ENCODE measurements at regions not wholly inside any gene's neighbourhood (a gene's known extent, or its start where the extent isn't known, plus 50 kb on each side); places are given as distances from the start of the nearest gene placed in this dataset.

DNA sequence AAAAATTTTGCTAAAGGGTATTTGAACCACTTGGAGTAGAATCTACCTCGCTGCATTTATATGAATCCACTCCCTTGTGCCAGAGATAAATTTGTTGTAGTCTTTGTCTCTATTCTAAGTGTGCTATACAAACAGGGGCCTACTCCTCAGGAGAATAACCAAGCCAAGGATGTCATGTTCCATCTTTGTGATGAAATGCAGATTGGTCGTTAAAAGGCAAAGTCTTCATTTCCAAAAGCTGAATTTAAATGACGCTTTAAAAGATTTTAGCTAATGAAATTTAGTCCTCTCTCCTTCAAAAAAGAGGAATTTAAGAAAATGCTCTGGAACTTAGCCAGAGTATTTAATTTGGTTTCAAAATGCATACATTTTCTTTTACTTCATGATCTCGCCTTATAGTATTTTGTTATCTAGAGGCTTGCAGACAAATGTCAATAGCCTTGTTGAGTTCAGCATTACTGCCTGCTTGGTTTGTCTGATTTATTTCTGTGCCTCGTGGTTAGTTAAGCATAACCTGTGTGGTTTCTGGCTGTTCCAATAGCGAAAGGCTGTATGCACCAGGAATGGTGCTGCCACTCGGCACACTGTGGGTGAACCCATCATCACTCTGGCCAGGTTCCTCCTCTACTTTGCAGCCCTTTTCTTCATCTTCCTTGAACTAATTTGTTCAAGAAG is 417.6 kb downstream of the ZNF521 start:
- ATAC-seq, result peak; percentile 80
- TF ChIP-seq ZC3H10 (CRISPR knock-in tag; IDR thresholded peaks at IDR 0.05) (0 out of 2 replicates have a peak, but pooled peaks have one; percentile 25), ISL1 (CRISPR knock-in tag; IDR thresholded peaks at IDR 0.05) (peak; percentile 81), TOX (CRISPR knock-in tag; IDR thresholded peaks at IDR 0.05; ENCODE audit: borderline replicate concordance) (0 out of 2 replicates have a peak, but pooled peaks have one; percentile 67)
- TF ChIP-seq, protein P1, sequence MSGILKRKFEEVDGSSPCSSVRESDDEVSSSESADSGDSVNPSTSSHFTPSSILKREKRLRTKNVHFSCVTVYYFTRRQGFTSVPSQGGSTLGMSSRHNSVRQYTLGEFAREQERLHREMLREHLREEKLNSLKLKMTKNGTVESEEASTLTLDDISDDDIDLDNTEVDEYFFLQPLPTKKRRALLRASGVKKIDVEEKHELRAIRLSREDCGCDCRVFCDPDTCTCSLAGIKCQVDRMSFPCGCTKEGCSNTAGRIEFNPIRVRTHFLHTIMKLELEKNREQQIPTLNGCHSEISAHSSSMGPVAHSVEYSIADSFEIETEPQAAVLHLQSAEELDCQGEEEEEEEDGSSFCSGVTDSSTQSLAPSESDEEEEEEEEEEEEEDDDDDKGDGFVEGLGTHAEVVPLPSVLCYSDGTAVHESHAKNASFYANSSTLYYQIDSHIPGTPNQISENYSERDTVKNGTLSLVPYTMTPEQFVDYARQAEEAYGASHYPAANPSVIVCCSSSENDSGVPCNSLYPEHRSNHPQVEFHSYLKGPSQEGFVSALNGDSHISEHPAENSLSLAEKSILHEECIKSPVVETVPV (CRISPR knock-in tag; IDR thresholded peaks at IDR 0.05), result no peak

- peak; percentile 70 for ATAC-seq
- TF ChIP-seq BACH2 (CRISPR knock-in tag; IDR thresholded peaks at IDR 0.05; ENCODE audit: borderline replicate concordance), result no peak
- no peak for TF ChIP-seq SNAI2 (CRISPR knock-in tag; IDR thresholded peaks at IDR 0.05)
- TF ChIP-seq TCF4 (CRISPR knock-in tag; IDR thresholded peaks at IDR 0.05; ENCODE audit: borderline replicate concordance), result no peak
- no peak for TF ChIP-seq TOX (CRISPR knock-in tag; IDR thresholded peaks at IDR 0.05; ENCODE audit: borderline replicate concordance)
- TF ChIP-seq ARNTL (CRISPR knock-in tag; IDR thresholded peaks at IDR 0.05; ENCODE audit: borderline replicate concordance, low read depth), result no peak
- TF ChIP-seq CREB5 (CRISPR knock-in tag; IDR thresholded peaks at IDR 0.05; ENCODE audit: low read depth), result no peak
- no peak for TF ChIP-seq ISL1 (CRISPR knock-in tag; IDR thresholded peaks at IDR 0.05)
- TF ChIP-seq ZFP3 (CRISPR knock-in tag; IDR thresholded peaks at IDR 0.05), result no peak
- TF ChIP-seq, protein P2, sequence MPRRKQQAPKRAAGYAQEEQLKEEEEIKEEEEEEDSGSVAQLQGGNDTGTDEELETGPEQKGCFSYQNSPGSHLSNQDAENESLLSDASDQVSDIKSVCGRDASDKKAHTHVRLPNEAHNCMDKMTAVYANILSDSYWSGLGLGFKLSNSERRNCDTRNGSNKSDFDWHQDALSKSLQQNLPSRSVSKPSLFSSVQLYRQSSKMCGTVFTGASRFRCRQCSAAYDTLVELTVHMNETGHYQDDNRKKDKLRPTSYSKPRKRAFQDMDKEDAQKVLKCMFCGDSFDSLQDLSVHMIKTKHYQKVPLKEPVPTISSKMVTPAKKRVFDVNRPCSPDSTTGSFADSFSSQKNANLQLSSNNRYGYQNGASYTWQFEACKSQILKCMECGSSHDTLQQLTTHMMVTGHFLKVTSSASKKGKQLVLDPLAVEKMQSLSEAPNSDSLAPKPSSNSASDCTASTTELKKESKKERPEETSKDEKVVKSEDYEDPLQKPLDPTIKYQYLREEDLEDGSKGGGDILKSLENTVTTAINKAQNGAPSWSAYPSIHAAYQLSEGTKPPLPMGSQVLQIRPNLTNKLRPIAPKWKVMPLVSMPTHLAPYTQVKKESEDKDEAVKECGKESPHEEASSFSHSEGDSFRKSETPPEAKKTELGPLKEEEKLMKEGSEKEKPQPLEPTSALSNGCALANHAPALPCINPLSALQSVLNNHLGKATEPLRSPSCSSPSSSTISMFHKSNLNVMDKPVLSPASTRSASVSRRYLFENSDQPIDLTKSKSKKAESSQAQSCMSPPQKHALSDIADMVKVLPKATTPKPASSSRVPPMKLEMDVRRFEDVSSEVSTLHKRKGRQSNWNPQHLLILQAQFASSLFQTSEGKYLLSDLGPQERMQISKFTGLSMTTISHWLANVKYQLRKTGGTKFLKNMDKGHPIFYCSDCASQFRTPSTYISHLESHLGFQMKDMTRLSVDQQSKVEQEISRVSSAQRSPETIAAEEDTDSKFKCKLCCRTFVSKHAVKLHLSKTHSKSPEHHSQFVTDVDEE (CRISPR knock-in tag; IDR thresholded peaks at IDR 0.05), result no peak
- TF ChIP-seq ZNF565 (CRISPR knock-in tag; conservative IDR thresholded peaks at IDR 0.05; ENCODE audit: low read depth), result no peak
- TF ChIP-seq GLIS3 (CRISPR knock-in tag; IDR thresholded peaks at IDR 0.05), result no peak
- no peak for TF ChIP-seq ZNF70 (CRISPR knock-in tag; IDR thresholded peaks at IDR 0.05)
- TF ChIP-seq OSR1 (CRISPR knock-in tag; IDR thresholded peaks at IDR 0.05), result no peak
Measured at GRCh38 chr18:24935008-24935407, 417.0 kb downstream of the ZNF521 start.

- no peak for TF ChIP-seq ZNF8 (CRISPR knock-in tag; IDR thresholded peaks at IDR 0.05)
- TF ChIP-seq, protein P3, sequence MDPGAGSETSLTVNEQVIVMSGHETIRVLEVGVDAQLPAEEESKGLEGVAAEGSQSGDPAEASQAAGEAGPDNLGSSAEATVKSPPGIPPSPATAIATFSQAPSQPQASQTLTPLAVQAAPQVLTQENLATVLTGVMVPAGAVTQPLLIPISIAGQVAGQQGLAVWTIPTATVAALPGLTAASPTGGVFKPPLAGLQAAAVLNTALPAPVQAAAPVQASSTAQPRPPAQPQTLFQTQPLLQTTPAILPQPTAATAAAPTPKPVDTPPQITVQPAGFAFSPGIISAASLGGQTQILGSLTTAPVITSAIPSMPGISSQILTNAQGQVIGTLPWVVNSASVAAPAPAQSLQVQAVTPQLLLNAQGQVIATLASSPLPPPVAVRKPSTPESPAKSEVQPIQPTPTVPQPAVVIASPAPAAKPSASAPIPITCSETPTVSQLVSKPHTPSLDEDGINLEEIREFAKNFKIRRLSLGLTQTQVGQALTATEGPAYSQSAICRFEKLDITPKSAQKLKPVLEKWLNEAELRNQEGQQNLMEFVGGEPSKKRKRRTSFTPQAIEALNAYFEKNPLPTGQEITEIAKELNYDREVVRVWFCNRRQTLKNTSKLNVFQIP (CRISPR knock-in tag; IDR thresholded peaks at IDR 0.05; ENCODE audit: borderline replicate concordance, low read depth), result no peak
- TF ChIP-seq, protein P4, sequence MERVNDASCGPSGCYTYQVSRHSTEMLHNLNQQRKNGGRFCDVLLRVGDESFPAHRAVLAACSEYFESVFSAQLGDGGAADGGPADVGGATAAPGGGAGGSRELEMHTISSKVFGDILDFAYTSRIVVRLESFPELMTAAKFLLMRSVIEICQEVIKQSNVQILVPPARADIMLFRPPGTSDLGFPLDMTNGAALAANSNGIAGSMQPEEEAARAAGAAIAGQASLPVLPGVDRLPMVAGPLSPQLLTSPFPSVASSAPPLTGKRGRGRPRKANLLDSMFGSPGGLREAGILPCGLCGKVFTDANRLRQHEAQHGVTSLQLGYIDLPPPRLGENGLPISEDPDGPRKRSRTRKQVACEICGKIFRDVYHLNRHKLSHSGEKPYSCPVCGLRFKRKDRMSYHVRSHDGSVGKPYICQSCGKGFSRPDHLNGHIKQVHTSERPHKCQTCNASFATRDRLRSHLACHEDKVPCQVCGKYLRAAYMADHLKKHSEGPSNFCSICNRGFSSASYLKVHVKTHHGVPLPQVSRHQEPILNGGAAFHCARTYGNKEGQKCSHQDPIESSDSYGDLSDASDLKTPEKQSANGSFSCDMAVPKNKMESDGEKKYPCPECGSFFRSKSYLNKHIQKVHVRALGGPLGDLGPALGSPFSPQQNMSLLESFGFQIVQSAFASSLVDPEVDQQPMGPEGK (CRISPR knock-in tag; IDR thresholded peaks at IDR 0.05; ENCODE audit: borderline replicate concordance), result no peak
- TF ChIP-seq TOX (CRISPR knock-in tag; IDR thresholded peaks at IDR 0.05; ENCODE audit: borderline replicate concordance), result no peak
- TF ChIP-seq CSDC2 (CRISPR knock-in tag; IDR thresholded peaks at IDR 0.05), result no peak
- no peak for TF ChIP-seq CREB5 (CRISPR knock-in tag; IDR thresholded peaks at IDR 0.05; ENCODE audit: low read depth)
- TF ChIP-seq, protein P2 (CRISPR knock-in tag; IDR thresholded peaks at IDR 0.05), result no peak
- no peak for TF ChIP-seq ZC3H10 (CRISPR knock-in tag; IDR thresholded peaks at IDR 0.05)
- TF ChIP-seq SNAI2 (CRISPR knock-in tag; IDR thresholded peaks at IDR 0.05), result no peak
- TF ChIP-seq RARB (CRISPR knock-in tag; IDR thresholded peaks at IDR 0.05), result no peak
- TF ChIP-seq TCF4 (CRISPR knock-in tag; IDR thresholded peaks at IDR 0.05; ENCODE audit: borderline replicate concordance), result no peak
- TF ChIP-seq GLIS3 (CRISPR knock-in tag; IDR thresholded peaks at IDR 0.05), result no peak
- TF ChIP-seq ISL1 (CRISPR knock-in tag; IDR thresholded peaks at IDR 0.05), result no peak
- no peak for TF ChIP-seq ZFP3 (CRISPR knock-in tag; IDR thresholded peaks at IDR 0.05)
- no peak for ATAC-seq
Measured at GRCh38 chr18:24935896-24936295, 416.1 kb downstream of the ZNF521 start.

Data from SK-N-SH treated with all-trans-retinoic acid at 6 μM for 48 hours (cell line).